PC-3 (cell line): ENCODE measurements at regions not wholly inside any gene's neighbourhood (a gene's known extent, or its start where the extent isn't known, plus 50 kb on each side); places are given as distances from the start of the nearest gene placed in this dataset.

ENCODE experiments used
- ATAC-seq: fragments of 200-7000 bp; cut with Tn5 transposase; 2 replicates; pipeline ENCODE4 v1.9.1; 2020; ENCODE audit warnings: mild to moderate bottlenecking, moderate library complexity
- BruUV-seq: library from RNA; stranded (reverse); fragments of 400-500 nt; replicated peaks from 2 replicates; lab custom pipeline; 2021; lab: Mats Ljungman, UMichigan
- CTCF ChIA-PET: fragments of 300-600 bp; sonication (Branson Sonifier 250); formaldehyde crosslinking; loops from one replicate; lab custom pipeline; 2022; ENCODE audit warnings: antibody characterized with exemption; lab: Charles Lee
- POLR2A ChIA-PET: fragments of 300-600 bp; sonication (Branson Sonifier 250); formaldehyde crosslinking; loops from one replicate; lab custom pipeline; 2022; ENCODE audit warnings: antibody characterized with exemption; ENCODE audit not compliant: unreplicated experiment; lab: Charles Lee
- DNase-seq: peaks from one replicate; pipeline ENCODE4 v3.0.0-alpha.2; 2015
- H2AFZ ChIP-seq: fragments of 300-600 bp; sonication (generic); 2 replicates; pipeline ENCODE4 v1.6.0; 2016; ENCODE audit warnings: antibody characterized with exemption, low read length
- H3F3A ChIP-seq: fragments of 300-600 bp; sonication (generic); one replicate; pipeline ENCODE4 v1.6.0; 2017; ENCODE audit warnings: antibody characterized with exemption, low read length, control low read depth, mild to moderate bottlenecking; ENCODE audit not compliant: unreplicated experiment
- H3K27ac ChIP-seq: fragments of 300-600 bp; sonication (generic); 2 replicates; pipeline ENCODE4 v1.5.1; 2016; ENCODE audit warnings: mild to moderate bottlenecking, low read length
- H3K27me3 ChIP-seq: fragments of 300-600 bp; sonication (generic); 2 replicates; pipeline ENCODE4 v1.6.1; 2016; ENCODE audit warnings: low read length, mixed read lengths
- H3K36me3 ChIP-seq: fragments of 300-600 bp; sonication (generic); 2 replicates; pipeline ENCODE4 v1.6.1; 2016; ENCODE audit warnings: low read depth, mixed run types, low read length, mixed read lengths
- H3K4me1 ChIP-seq: fragments of 300-600 bp; sonication (generic); 2 replicates; pipeline ENCODE4 v1.5.1; 2016; ENCODE audit warnings: low read length; ENCODE audit not compliant: insufficient read depth
- H3K4me2 ChIP-seq: fragments of 300-600 bp; sonication (generic); 2 replicates; pipeline ENCODE4 v1.6.0; 2016; ENCODE audit warnings: low read length
- H3K4me3 ChIP-seq: fragments of 300-600 bp; sonication (generic); 2 replicates; pipeline ENCODE4 v1.5.1; 2016; ENCODE audit warnings: mild to moderate bottlenecking, low read length, mixed read lengths
- H3K79me2 ChIP-seq: fragments of 300-600 bp; sonication (generic); 2 replicates; pipeline ENCODE4 v1.6.1; 2017; ENCODE audit warnings: low read length, mixed read lengths
- H3K9ac ChIP-seq: fragments of 300-600 bp; sonication (generic); 2 replicates; pipeline ENCODE4 v1.6.0; 2016; ENCODE audit warnings: mild to moderate bottlenecking, low read length
- H3K9me2 ChIP-seq: fragments of 300-600 bp; sonication (generic); replicated peaks from 2 replicates; pipeline ENCODE4 v1.6.1; 2016; ENCODE audit warnings: mixed run types, low read length, mixed read lengths
- H3K9me3 ChIP-seq: fragments of 300-600 bp; sonication (generic); 2 replicates; pipeline ENCODE4 v1.6.1; 2016; ENCODE audit warnings: low read length, mixed read lengths
- H4K20me1 ChIP-seq: fragments of 300-600 bp; sonication (generic); 2 replicates; pipeline ENCODE4 v1.6.1; 2016; ENCODE audit warnings: low read length, mixed read lengths
- EZH2 ChIP-seq: fragments of 300-600 bp; sonication (generic); IDR thresholded peaks from one replicate; pipeline ENCODE4 v1.6.1; 2017; ENCODE audit warnings: antibody characterized with exemption, mild to moderate bottlenecking, low read length; ENCODE audit not compliant: unreplicated experiment
- EZH2phosphoT487 ChIP-seq: fragments of 300-600 bp; sonication (generic); IDR thresholded peaks from 2 replicates; pipeline ENCODE4 v1.6.1; 2018; ENCODE audit warnings: mild to moderate bottlenecking, antibody characterized with exemption, low read length, borderline replicate concordance
- intact Hi-C: fragments of 100-400 bp; cut with micrococcal nuclease; formaldehyde crosslinking; loops from 2 replicates; pipeline ENCODE4 v1.9.0; 2023
- TF ChIP-seq, protein P1 (sequence below): fragments of 300-600 bp; sonication (generic); conservative IDR thresholded peaks from 2 replicates; pipeline ENCODE4 v1.5.1; 2017; ENCODE audit warnings: antibody characterized with exemption, low read depth, mild to moderate bottlenecking, low read length

GRCh38 chr9:88697764-88698432 is 162.9 kb downstream of the NXNL2 start:
- no peaks in the 10 kb centered on the region for H3K79me2 ChIP-seq
- TF ChIP-seq, protein P1, sequence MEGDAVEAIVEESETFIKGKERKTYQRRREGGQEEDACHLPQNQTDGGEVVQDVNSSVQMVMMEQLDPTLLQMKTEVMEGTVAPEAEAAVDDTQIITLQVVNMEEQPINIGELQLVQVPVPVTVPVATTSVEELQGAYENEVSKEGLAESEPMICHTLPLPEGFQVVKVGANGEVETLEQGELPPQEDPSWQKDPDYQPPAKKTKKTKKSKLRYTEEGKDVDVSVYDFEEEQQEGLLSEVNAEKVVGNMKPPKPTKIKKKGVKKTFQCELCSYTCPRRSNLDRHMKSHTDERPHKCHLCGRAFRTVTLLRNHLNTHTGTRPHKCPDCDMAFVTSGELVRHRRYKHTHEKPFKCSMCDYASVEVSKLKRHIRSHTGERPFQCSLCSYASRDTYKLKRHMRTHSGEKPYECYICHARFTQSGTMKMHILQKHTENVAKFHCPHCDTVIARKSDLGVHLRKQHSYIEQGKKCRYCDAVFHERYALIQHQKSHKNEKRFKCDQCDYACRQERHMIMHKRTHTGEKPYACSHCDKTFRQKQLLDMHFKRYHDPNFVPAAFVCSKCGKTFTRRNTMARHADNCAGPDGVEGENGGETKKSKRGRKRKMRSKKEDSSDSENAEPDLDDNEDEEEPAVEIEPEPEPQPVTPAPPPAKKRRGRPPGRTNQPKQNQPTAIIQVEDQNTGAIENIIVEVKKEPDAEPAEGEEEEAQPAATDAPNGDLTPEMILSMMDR, result no peak
- no peak for TF ChIP-seq EZH2
- TF ChIP-seq EZH2phosphoT487, result no peak
- no peak overlapping the region for H3K9ac ChIP-seq
- POLR2A ChIA-PET, result no interaction called here
- intact Hi-C loops, result no loop called here
- no peaks in the 10 kb centered on the region for H3K9me2 ChIP-seq
- CTCF ChIA-PET, result no interaction called here
- H2AFZ ChIP-seq, result no peak overlapping the region
- no peaks in the 10 kb centered on the region for H3K9me3 ChIP-seq
- DNase-seq (no peak), ATAC-seq (no peak)
- no peak overlapping the region for H3K4me2 ChIP-seq
- BruUV-seq, result no TSS peak
- H3K27ac ChIP-seq, result no peak overlapping the region
- no peaks in the 10 kb centered on the region for H3K27me3 ChIP-seq
- H3K4me1 ChIP-seq, result no peaks in the 10 kb centered on the region
- H4K20me1 ChIP-seq, result no peaks in the 10 kb centered on the region
- no peaks in the 10 kb centered on the region for H3K36me3 ChIP-seq
- no peaks in the 10 kb centered on the region for H3F3A ChIP-seq
- no peak overlapping the region for H3K4me3 ChIP-seq

DNA sequence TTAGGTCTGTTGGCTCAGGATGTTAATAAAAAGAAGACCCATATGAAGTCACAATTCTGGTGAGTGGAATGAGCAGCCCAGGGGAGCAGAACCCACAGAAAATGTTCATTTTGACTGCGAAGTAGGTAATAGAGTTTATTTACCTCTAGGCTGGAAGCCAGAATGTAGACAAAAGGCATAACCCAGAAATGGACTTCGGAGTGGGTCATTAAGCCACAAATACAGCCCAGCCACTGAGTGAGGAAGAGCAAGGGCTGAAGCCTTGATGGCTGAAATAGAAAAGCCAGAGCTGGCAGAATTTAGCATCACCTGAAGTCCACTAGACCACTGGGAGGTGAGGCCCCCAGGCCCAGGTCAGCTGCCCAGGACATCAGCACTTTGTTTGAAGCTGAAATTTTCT is 168.0 kb downstream of the NXNL2 start:
- Histone ChIP-seq H3K4me2 (no peak overlapping the region), H3K9me2 (no peaks in the 10 kb centered on the region), H3K4me1 (no peaks in the 10 kb centered on the region), H3K27ac (no peak overlapping the region), H2AFZ (no peak overlapping the region), H3K27me3 (no peaks in the 10 kb centered on the region), H3K79me2 (no peaks in the 10 kb centered on the region), H3K9ac (no peak overlapping the region), H4K20me1 (no peaks in the 10 kb centered on the region), H3K9me3 (no peaks in the 10 kb centered on the region), H3F3A (no peaks in the 10 kb centered on the region), H3K4me3 (no peak overlapping the region), H3K36me3 (no peaks in the 10 kb centered on the region)
- ChIA-PET POLR2A (no interaction called here), CTCF (no interaction called here)
- TF ChIP-seq EZH2 (no peak), EZH2phosphoT487 (no peak)
- TF ChIP-seq, protein P1, result no peak
- no peak for ATAC-seq
- intact Hi-C loops, result no loop called here
- no TSS peak for BruUV-seq
- DNase-seq, result no peak
